ENCODE measurements at regions not wholly inside any gene's neighbourhood (a gene's known extent, or its start where the extent isn't known, plus 50 kb on each side); places are given as distances from the start of the nearest gene placed in this dataset.

DNA sequence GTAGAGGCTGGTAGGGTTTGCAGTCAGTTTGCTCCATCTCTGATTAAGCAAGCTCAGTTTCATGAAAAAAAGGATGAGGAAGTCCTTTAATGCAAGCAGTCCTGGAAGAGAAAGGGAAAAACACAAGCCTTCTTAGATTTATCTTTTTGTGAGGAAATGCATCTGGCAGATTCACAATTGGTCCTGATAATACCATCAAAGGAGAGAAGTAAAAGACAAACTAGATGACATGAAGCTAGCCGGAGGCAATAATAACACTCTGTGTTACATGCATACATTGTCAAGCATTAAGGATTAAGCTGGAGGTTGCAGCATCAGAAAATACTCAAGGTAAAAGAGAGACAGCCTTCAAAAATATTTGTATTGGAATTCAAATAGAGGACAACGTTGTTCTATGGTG lies 356.0 kb upstream of the TEX13C start, which contains the start of gene TENM1:
Gene TENM1, minus strand, starts transcription at position 101 of the 400 bp plus-strand sequence.
- H3K9me3 Mint-ChIP-seq: no peaks in the 10 kb centered on the region
- Histone ChIP-seq H3K36me3 (ENCODE audit: insufficient read depth, low read length) (no peaks in the 10 kb centered on the region), H3K4me1 (ENCODE audit: insufficient read depth, low read length) (no peaks in the 10 kb centered on the region), H3K4me3 (ENCODE audit: low read length) (no peak within 1 kb of the TSS), H3K27me3 (ENCODE audit: control insufficient read depth in 1 of 2, insufficient read depth in 2 of 2, low read length in 2 of 2) (no peaks in the 10 kb centered on the region), H3K27ac (ENCODE audit: low read depth in 1 of 2, low read length in 2 of 2) (no peak within 1 kb of the TSS), H3K9me3 (ENCODE audit: control insufficient read depth in 1 of 2, insufficient read depth in 1 of 2, low read length in 2 of 2) (no peaks in the 10 kb centered on the region)
- TF ChIP-seq, protein P1, sequence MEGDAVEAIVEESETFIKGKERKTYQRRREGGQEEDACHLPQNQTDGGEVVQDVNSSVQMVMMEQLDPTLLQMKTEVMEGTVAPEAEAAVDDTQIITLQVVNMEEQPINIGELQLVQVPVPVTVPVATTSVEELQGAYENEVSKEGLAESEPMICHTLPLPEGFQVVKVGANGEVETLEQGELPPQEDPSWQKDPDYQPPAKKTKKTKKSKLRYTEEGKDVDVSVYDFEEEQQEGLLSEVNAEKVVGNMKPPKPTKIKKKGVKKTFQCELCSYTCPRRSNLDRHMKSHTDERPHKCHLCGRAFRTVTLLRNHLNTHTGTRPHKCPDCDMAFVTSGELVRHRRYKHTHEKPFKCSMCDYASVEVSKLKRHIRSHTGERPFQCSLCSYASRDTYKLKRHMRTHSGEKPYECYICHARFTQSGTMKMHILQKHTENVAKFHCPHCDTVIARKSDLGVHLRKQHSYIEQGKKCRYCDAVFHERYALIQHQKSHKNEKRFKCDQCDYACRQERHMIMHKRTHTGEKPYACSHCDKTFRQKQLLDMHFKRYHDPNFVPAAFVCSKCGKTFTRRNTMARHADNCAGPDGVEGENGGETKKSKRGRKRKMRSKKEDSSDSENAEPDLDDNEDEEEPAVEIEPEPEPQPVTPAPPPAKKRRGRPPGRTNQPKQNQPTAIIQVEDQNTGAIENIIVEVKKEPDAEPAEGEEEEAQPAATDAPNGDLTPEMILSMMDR (IDR thresholded peaks at IDR 0.05): no peak
- H3K4me1 Mint-ChIP-seq (ENCODE audit: low read depth): peaks cover 6% of the 10 kb centered on the region
- ATAC-seq (ENCODE audit: poor library complexity) (no peak), DNase-seq (no peak)
- no peaks in the 10 kb centered on the region for H3K27me3 Mint-ChIP-seq
- H3K27ac Mint-ChIP-seq: no peak within 1 kb of the TSS
- H3K4me3 Mint-ChIP-seq: no peak within 1 kb of the TSS
- CTCF ChIA-PET: no interaction called here
- POLR2A ChIA-PET: no interaction called here
- no peaks in the 10 kb centered on the region for H3K36me3 Mint-ChIP-seq (ENCODE audit: low read depth)
- intact Hi-C loops (cut with DNase I, micrococcal nuclease): no loop called here

DNA sequence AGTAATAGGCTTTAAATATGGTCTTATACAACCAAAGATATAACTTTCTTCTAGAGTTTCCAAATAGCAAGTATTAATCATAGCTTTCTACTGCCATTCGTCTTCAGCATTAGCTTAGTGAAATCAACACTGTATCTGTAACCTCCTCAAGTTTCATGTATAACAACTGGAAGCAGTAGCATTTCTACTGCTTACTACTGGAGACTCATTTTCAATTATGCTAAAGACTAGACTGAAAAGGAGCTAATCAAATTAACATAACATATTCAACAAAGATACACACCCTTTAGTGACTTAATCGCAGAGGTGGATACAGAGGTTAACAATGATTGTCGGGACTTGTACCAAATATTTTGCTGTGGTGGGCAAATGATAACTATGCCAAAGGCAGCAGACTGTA lies 344.2 kb upstream of the TEX13C start:
- no peaks in the 10 kb centered on the region for H3K9me3 ChIP-seq (ENCODE audit: control insufficient read depth in 1 of 2, insufficient read depth in 1 of 2, low read length in 2 of 2)
- H3K27ac ChIP-seq (ENCODE audit: low read depth in 1 of 2, low read length in 2 of 2): no peak overlapping the region
- Mint-ChIP-seq H3K4me3 (no peak overlapping the region), H3K27me3 (no peaks in the 10 kb centered on the region), H3K4me1 (ENCODE audit: low read depth) (no peaks in the 10 kb centered on the region), H3K9me3 (no peaks in the 10 kb centered on the region), H3K36me3 (ENCODE audit: low read depth) (no peaks in the 10 kb centered on the region), H3K27ac (no peak overlapping the region)
- H3K36me3 ChIP-seq (ENCODE audit: insufficient read depth, low read length): no peaks in the 10 kb centered on the region
- intact Hi-C loops (cut with DNase I, micrococcal nuclease): no loop called here
- CTCF ChIA-PET: no interaction called here
- no peak overlapping the region for H3K4me3 ChIP-seq (ENCODE audit: low read length)
- POLR2A ChIA-PET: no interaction called here
- DNase-seq (no peak), ATAC-seq (ENCODE audit: poor library complexity) (no peak)
- TF ChIP-seq, protein P1 (IDR thresholded peaks at IDR 0.05): no peak
- H3K4me1 ChIP-seq (ENCODE audit: insufficient read depth, low read length): no peaks in the 10 kb centered on the region
- H3K27me3 ChIP-seq (ENCODE audit: control insufficient read depth in 1 of 2, insufficient read depth in 2 of 2, low read length in 2 of 2): no peaks in the 10 kb centered on the region

DNA sequence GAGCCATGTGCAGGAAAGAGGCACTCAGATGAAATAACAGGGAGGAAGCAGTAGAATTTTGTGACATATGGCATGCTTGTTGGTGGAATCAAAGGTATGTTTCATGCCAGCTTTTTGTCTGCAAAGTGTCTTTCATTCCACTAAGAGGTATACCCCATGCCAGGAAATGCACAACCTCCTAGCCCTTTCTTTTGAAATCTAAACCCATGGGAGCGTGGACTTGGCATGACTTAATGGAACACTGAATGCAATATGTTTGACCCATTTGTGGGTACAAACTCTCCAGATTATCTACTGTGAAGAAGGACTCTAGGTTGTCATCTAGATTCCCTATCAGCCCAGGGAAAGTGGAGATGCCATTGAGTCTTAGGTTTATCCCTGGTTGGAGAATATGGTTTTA lies 338.3 kb upstream of the TEX13C start:
- Mint-ChIP-seq H3K9me3 (no peaks in the 10 kb centered on the region), H3K27me3 (no peaks in the 10 kb centered on the region), H3K27ac (no peak overlapping the region), H3K4me3 (no peak overlapping the region), H3K4me1 (ENCODE audit: low read depth) (no peaks in the 10 kb centered on the region), H3K36me3 (ENCODE audit: low read depth) (no peaks in the 10 kb centered on the region)
- TF ChIP-seq, protein P1 (IDR thresholded peaks at IDR 0.05): no peak
- intact Hi-C loops (cut with DNase I, micrococcal nuclease): no loop called here
- ChIA-PET CTCF (no interaction called here), POLR2A (no interaction called here)
- no peaks in the 10 kb centered on the region for H3K27me3 ChIP-seq (ENCODE audit: control insufficient read depth in 1 of 2, insufficient read depth in 2 of 2, low read length in 2 of 2)
- DNase-seq (no peak), ATAC-seq (ENCODE audit: poor library complexity) (no peak)
- H3K4me3 ChIP-seq (ENCODE audit: low read length): no peak overlapping the region
- no peaks in the 10 kb centered on the region for H3K4me1 ChIP-seq (ENCODE audit: insufficient read depth, low read length)
- H3K9me3 ChIP-seq (ENCODE audit: control insufficient read depth in 1 of 2, insufficient read depth in 1 of 2, low read length in 2 of 2): no peaks in the 10 kb centered on the region
- no peaks in the 10 kb centered on the region for H3K36me3 ChIP-seq (ENCODE audit: insufficient read depth, low read length)
- no peak overlapping the region for H3K27ac ChIP-seq (ENCODE audit: low read depth in 1 of 2, low read length in 2 of 2)
